ENCODE measurements at regions not wholly inside any gene's neighbourhood (a gene's known extent, or its start where the extent isn't known, plus 50 kb on each side); places are given as distances from the start of the nearest gene placed in this dataset.

- DNase-seq = no peak
These were observed 748.4 kb upstream of the GRM7 start for GRCh38 chr3:6112546-6112945.

DNA sequence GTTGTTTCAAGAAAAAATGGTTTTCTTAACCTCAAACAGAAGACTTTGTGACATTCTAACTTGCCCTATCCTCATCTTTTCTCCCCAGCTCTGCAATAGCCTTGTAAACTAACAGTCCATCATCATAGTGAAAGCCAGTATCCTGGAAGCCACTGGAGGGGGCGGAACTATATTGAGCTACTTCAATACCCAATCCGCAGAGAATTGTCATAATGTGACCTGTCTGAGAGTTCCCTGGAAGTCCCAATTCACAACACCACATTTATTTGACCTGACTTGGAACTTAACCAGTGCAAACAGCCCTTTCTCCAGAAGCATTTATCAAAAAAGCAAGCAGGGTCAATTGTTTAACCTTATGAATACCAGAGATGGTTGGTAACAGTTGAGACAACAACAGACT is 747.6 kb upstream of the GRM7 start:
- no peak for DNase-seq

GRCh38 chr3:6119367-6119766 is 741.5 kb upstream of the GRM7 start:
- no peak for DNase-seq

DNA sequence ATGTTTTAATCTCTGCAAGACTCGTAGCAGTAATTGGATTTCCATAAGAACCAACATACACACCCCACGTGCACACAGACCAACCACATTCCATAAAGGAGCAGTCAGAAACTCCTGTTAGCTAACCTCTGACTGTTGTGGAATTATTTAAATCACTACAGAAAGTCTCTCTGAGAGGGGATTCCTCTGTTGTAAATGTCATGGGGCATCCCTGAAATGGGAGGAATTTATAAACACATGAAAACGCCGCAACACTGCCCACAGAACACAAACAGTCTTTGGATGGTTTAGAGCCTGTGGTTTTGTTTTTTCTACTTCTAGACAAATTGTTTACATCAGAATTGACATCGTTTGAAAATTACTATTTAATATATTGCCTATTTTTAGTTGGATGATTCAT is 740.1 kb upstream of the GRM7 start:
- no peak for DNase-seq

DNA sequence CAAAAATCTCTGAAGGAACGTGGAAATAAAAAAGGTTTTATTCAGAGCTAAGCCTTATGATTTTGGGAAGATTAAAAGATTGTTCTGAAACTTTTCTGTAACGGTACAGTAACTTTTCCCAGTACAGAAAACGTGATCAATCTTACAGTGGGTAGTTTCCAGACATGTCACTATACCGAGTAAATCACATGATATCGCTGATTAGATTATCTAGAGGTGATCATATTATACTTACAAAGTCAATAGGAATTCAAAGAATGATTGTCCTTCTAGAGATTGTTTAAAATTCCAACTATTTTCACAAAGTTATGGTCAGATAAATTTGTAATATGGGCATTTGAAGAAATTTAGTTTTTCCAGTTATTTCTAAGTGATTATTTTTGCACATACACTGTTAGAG is 736.0 kb upstream of the GRM7 start:
- no peak for DNase-seq

GRCh38 chr3:6125520-6125919 is 735.4 kb upstream of the GRM7 start:
- DNase-seq = no peak

DNA sequence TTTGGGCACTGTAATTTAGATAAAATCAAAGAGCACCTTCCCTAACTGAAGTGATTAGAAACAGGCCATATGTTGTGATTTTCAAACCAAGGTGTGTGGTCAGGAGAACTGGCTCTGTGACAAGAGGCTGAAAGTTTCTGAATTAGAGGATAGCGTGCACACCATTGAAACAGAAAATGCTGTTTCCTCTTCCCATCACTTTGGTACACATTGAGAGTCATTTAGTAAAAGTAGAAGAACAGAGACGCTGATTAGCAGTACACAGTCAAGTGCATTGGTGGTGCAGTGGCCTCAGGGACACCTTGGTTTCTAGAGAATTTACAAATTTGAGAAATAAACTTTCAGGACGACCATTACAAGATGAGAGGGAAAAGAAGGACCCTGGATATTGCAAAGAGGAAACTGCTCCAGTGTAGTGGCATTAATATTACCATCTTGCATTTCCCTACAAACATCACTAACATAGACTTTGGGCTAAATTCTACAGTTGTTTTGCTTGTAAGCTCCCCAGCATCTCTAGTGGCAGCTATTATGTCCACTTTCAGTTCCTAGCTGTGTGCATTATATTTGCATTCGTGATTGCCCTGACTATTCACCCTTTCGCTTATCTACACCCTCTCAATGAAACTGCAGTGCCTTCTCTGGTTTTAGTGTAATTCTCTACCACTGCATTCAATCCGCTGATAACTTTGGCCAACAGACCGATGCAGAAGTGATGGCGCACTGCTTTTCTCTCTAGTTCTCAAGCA is 728.1 kb upstream of the GRM7 start:
- DNase-seq = no peak

DNA sequence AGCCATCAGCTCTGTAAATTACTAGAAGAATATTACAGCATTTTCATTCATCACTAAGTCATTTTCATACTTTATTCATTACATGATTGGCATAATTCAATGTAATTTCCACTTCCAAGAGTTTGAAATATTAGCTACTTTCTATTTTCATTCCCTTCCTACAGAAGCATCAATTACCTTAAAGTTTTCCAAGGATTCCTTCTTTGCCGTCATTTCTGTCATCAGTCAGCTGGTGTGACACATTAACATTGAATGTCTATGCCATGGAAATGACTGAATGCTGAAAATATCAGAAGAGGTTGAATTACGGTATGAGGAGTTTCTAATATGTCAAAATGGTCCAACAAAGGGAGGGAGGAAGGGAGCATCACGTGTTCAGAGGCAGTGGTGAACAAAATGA is 718.2 kb upstream of the GRM7 start:
- no peak for DNase-seq

GRCh38 chr3:6147883-6148282 is 713.0 kb upstream of the GRM7 start:
- DNase-seq = no peak

- DNase-seq = no peak
These were observed 705.1 kb upstream of the GRM7 start for GRCh38 chr3:6155650-6156338.

DNA sequence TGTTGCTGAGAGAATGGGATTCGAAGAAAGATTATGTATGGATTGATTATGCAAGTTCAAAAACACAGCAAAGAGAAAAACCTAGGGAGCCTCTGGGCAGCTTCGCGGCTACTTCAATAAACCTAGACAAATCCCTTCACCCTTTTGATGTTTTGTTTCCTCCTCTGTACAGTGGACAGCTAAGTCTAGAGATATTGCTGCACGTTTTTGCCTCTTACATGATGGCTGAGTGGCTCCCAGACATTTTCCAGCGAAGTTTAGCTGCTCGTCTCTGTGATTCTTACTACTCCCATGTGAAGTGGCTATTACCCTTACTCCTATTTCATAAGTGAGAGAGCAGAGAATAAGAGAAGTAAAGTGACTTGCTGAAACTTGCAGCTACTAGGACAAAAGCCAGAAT is 695.0 kb upstream of the GRM7 start:
- DNase-seq = no peak

DNA sequence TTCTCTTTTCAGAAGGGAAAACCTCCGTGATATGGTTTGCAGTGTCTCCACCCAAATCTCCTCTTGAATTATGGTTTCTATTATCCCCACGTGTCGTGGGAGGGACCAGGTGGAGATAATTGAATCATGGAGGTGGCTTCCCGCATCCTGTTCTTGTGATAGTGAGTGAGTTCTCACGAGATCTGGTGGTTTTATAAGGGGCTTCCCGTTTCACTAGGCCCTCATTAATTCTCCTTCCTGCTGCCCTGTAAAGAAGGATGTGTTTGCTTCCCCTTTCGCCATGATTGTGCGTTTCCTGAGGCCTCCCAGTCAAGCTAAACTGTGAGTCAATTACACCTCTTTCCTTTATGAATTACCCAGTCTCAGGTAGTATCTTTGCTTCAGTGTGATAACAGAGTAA is 692.7 kb upstream of the GRM7 start:
- DNase-seq = peak; percentile 2 to 12 (median 5)

- no peak for DNase-seq
These were observed 687.9 kb upstream of the GRM7 start for GRCh38 chr3:6172871-6173642.

DNA sequence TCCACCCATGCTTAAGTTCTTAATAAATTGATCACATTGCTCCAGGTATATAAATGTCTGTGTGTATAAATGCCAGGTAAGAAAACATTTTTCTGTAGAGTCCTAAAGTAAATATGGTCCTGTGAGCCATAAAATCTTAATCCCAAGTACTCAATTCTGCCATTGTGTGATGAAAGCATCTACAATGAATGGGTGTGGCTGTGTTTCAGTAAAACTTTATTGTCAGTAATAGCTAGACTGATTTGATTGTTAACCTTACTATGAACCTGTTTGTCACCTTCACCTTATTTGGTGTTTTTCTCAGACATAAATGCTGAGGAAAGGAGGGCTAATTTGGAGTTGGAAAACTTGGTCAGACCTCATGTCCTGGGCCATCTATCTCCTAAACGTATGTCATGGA is 683.5 kb upstream of the GRM7 start:
- DNase-seq = no peak

GRCh38 chr3:6179761-6180160 is 681.2 kb upstream of the GRM7 start:
- no peak for DNase-seq

GRCh38 chr3:6180171-6180570 is 680.7 kb upstream of the GRM7 start:
- DNase-seq = no peak

DNA sequence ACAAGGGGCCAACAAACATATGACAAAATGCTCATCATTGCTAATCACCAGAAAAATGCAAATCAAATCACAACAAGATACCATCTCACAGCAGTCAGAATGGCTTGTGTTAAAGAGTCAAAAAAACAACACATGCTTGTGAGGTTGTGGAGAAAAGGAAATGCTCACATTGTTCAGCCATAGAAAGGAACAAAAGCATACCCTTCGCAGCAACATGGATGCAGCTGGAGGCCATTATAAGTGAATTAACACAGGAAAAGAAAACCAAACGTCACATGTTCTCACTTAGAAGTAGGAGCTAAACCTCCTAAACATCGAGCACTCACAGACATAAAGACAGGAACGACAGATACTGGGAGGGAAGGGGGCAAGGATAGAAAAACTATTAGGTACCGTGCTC is 678.4 kb upstream of the GRM7 start:
- DNase-seq = no peak

- DNase-seq = no peak
These were observed 678.0 kb upstream of the GRM7 start for GRCh38 chr3:6182909-6183308.

GRCh38 chr3:6189384-6189783 is 671.5 kb upstream of the GRM7 start:
- DNase-seq = no peak

GRCh38 chr3:6204891-6205290 is 656.0 kb upstream of the GRM7 start:
- DNase-seq = peak; percentile 6 to 39 (median 18)

GRCh38 chr3:6216135-6217026 is 644.5 kb upstream of the GRM7 start:
- peak; percentile 9 to 73 (median 47) for DNase-seq

DNA sequence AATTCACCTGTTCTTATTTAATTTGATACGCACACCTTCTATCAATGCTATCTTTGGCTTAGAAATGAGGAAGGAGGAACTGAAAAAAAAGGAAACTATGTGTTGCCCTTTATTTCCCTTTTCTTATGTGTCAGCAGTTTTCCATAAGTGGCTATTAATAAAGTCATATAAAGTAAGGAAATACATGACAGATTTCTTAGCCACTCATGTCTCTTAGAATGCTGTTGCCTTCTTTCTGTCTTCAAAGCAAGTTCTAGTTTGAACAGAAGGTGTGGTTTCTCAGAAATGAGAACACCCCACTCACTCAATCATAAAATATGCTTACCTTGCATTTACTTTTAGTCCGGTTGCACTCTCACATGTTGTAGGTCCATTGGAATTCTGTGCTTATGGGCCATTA is 640.5 kb upstream of the GRM7 start:
- DNase-seq = peak in 3 of 4 experiments; percentile 2 to 61 (median 50)

GRCh38 chr3:6222069-6222468 is 638.8 kb upstream of the GRM7 start:
- no peak for DNase-seq
